NCI-H1436 (cell line): ENCODE measurements at regions not wholly inside any gene's neighbourhood (a gene's known extent, or its start where the extent isn't known, plus 50 kb on each side); places are given as distances from the start of the nearest gene placed in this dataset.
"Not testable (repeated sequence)": the region's sequence is repeated elsewhere in the genome, so short reads cannot be mapped to it uniquely, and the experiment has no call there.

ENCODE experiments used
- DNase-seq: peaks from one replicate; lab custom pipeline; 2025; lab: John Stamatoyannopoulos, UW

GRCh38 chr1:185401019-185401418, 84.0 kb upstream of the IVNS1ABP start:
- no peak for DNase-seq

GRCh38 chr1:185400052-185400451, 83.0 kb upstream of the IVNS1ABP start:
- DNase-seq = no peak

GRCh38 chr1:185398599-185398998, 81.6 kb upstream of the IVNS1ABP start:
- DNase-seq = no peak

GRCh38 chr1:185398022-185398421, 81.0 kb upstream of the IVNS1ABP start:
- DNase-seq = no peak

GRCh38 chr1:185397183-185397582, 80.1 kb upstream of the IVNS1ABP start:
- no peak for DNase-seq

- no peak for DNase-seq
Observed at GRCh38 chr1:185396126-185396525, 79.1 kb upstream of the IVNS1ABP start.

GRCh38 chr1:185393815-185394214, 76.8 kb upstream of the IVNS1ABP start:
- DNase-seq = no peak

GRCh38 chr1:185393205-185393604, 76.2 kb upstream of the IVNS1ABP start:
- DNase-seq = no peak

- no peak for DNase-seq
Observed at GRCh38 chr1:185388815-185389214, 71.8 kb upstream of the IVNS1ABP start.

GRCh38 chr1:185388346-185388745, 71.3 kb upstream of the IVNS1ABP start:
- DNase-seq = no peak

GRCh38 chr1:185385991-185386390, 68.9 kb upstream of the IVNS1ABP start:
- DNase-seq = no peak

- DNase-seq = not testable (repeated sequence)
Observed at GRCh38 chr1:185383805-185384204, 66.8 kb upstream of the IVNS1ABP start.

GRCh38 chr1:185377831-185378230, 60.8 kb upstream of the IVNS1ABP start:
- no peak for DNase-seq

- DNase-seq = no peak
Observed at GRCh38 chr1:185376840-185377635, 60.0 kb upstream of the IVNS1ABP start.

GRCh38 chr1:185376288-185376687, 59.2 kb upstream of the IVNS1ABP start:
- no peak for DNase-seq

GRCh38 chr1:185375583-185375982, 58.5 kb upstream of the IVNS1ABP start:
- no peak for DNase-seq

- DNase-seq = no peak
Observed at GRCh38 chr1:185373813-185374529, 56.9 kb upstream of the IVNS1ABP start.

GRCh38 chr1:185369786-185370185, 52.7 kb upstream of the IVNS1ABP start:
- DNase-seq = no peak

- DNase-seq = no peak
Observed at GRCh38 chr1:185368913-185369491, 52.0 kb upstream of the IVNS1ABP start.

- no peak for DNase-seq
Observed at GRCh38 chr1:185368313-185368855, 51.3 kb upstream of the IVNS1ABP start.

GRCh38 chr1:185367218-185367617, 50.2 kb upstream of the IVNS1ABP start:
- no peak for DNase-seq
